H9 (cell line): ENCODE measurements at regions not wholly inside any gene's neighbourhood (a gene's known extent, or its start where the extent isn't known, plus 50 kb on each side); places are given as distances from the start of the nearest gene placed in this dataset.

Experiments
- DNase-seq: peaks from one replicate; pipeline ENCODE4 v3.0.0-alpha.2; 2017
- H2AFZ ChIP-seq: one replicate; pipeline ENCODE4 v1.6.1; 2013; ENCODE audit warnings: mild to moderate bottlenecking, low read length, control low read depth, moderate library complexity
- H2AK5ac ChIP-seq: 2 replicates; pipeline ENCODE4 v1.6.1; 2013; ENCODE audit warnings: low read length, control low read depth, mixed read lengths; ENCODE audit not compliant: insufficient read length
- H2BK120ac ChIP-seq: one replicate; pipeline ENCODE4 v1.6.1; 2013; ENCODE audit warnings: low read depth, mild to moderate bottlenecking, low read length, control low read depth, inconsistent platforms; ENCODE audit not compliant: poor library complexity, severe bottlenecking
- H2BK12ac ChIP-seq: 2 replicates; pipeline ENCODE4 v1.6.1; 2013; ENCODE audit warnings: low read length, control low read depth, mixed read lengths, low read depth; ENCODE audit not compliant: insufficient read length
- H2BK15ac ChIP-seq: 2 replicates; pipeline ENCODE4 v1.6.1; 2013; ENCODE audit warnings: low read depth, low read length, control low read depth
- H2BK20ac ChIP-seq: one replicate; pipeline ENCODE4 v1.6.1; 2013; ENCODE audit warnings: low read depth, mild to moderate bottlenecking, low read length, control low read depth, inconsistent platforms; ENCODE audit not compliant: poor library complexity, severe bottlenecking
- H2BK5ac ChIP-seq: 2 replicates; pipeline ENCODE4 v1.6.1; 2013; ENCODE audit warnings: low read length, control low read depth, mixed read lengths; ENCODE audit not compliant: insufficient read length
- H3K14ac ChIP-seq: 2 replicates; pipeline ENCODE4 v1.6.1; 2013; ENCODE audit warnings: low read length, control low read depth; ENCODE audit not compliant: insufficient read depth
- H3K18ac ChIP-seq: 2 replicates; pipeline ENCODE4 v1.6.1; 2013; ENCODE audit warnings: low read depth, mild to moderate bottlenecking, mixed read lengths, low read length, control low read depth; ENCODE audit not compliant: insufficient read length
- H3K23ac ChIP-seq: 2 replicates; pipeline ENCODE4 v1.6.1; 2013; ENCODE audit warnings: low read length, control low read depth, mixed read lengths, low read depth; ENCODE audit not compliant: insufficient read length
- H3K23me2 ChIP-seq: 2 replicates; pipeline ENCODE4 v1.6.1; 2013; ENCODE audit warnings: low read depth, mild to moderate bottlenecking, mixed read lengths, low read length, control low read depth; ENCODE audit not compliant: insufficient read length, poor library complexity, severe bottlenecking
- H3K27ac ChIP-seq: 2 replicates; pipeline ENCODE4 v1.5.1; 2013; ENCODE audit warnings: low read length, control low read depth, mixed read lengths, low read depth; ENCODE audit not compliant: insufficient read length
- H3K27me3 ChIP-seq: 2 replicates; pipeline ENCODE4 v1.6.1; 2013; ENCODE audit warnings: low read length, control low read depth, inconsistent platforms; ENCODE audit not compliant: insufficient read depth
- H3K4ac ChIP-seq: 2 replicates; pipeline ENCODE4 v1.6.1; 2013; ENCODE audit warnings: low read depth, mild to moderate bottlenecking, control low read depth, inconsistent platforms, low read length, moderate library complexity
- H3K4me1 ChIP-seq: 2 replicates; pipeline ENCODE4 v1.6.1; 2013; ENCODE audit warnings: low read length, control low read depth, inconsistent platforms; ENCODE audit not compliant: insufficient read depth
- H3K4me2 ChIP-seq: 2 replicates; pipeline ENCODE4 v1.6.1; 2013; ENCODE audit warnings: low read length, control low read depth, mixed read lengths; ENCODE audit not compliant: insufficient read length, insufficient read depth
- H3K56ac ChIP-seq: 2 replicates; pipeline ENCODE4 v1.6.1; 2013; ENCODE audit warnings: low read depth, mild to moderate bottlenecking, mixed read lengths, low read length, control low read depth; ENCODE audit not compliant: insufficient read length
- H3K79me1 ChIP-seq: 2 replicates; pipeline ENCODE4 v1.6.1; 2013; ENCODE audit warnings: low read depth, mild to moderate bottlenecking, moderate library complexity, low read length, control low read depth, inconsistent platforms; ENCODE audit not compliant: insufficient read depth, poor library complexity, severe bottlenecking
- H3K79me2 ChIP-seq: 2 replicates; pipeline ENCODE4 v1.6.1; 2013; ENCODE audit warnings: low read length, control low read depth, inconsistent platforms; ENCODE audit not compliant: insufficient read depth
- H3K9ac ChIP-seq: 2 replicates; pipeline ENCODE4 v1.6.1; 2013; ENCODE audit warnings: low read length, control low read depth, mixed read lengths; ENCODE audit not compliant: insufficient read length; ENCODE audit errors: extremely low read depth
- H3K9me3 ChIP-seq: one replicate; pipeline ENCODE4 v1.6.1; 2013; ENCODE audit warnings: low read depth, low read length, inconsistent platforms; ENCODE audit not compliant: control insufficient read depth
- H3T11ph ChIP-seq: one replicate; pipeline ENCODE4 v1.6.1; 2013; ENCODE audit warnings: mild to moderate bottlenecking, low read length, control low read depth, inconsistent platforms
- H4K20me1 ChIP-seq: one replicate; pipeline ENCODE4 v1.6.1; 2013; ENCODE audit not compliant: control insufficient read depth, insufficient read length, insufficient read depth
- H4K5ac ChIP-seq: 2 replicates; pipeline ENCODE4 v1.6.1; 2013; ENCODE audit warnings: low read depth, mild to moderate bottlenecking, mixed read lengths, low read length, control low read depth; ENCODE audit not compliant: insufficient read length
- H4K8ac ChIP-seq: replicated peaks from 2 replicates; pipeline ENCODE4 v1.6.1; 2013; ENCODE audit warnings: low read length, control low read depth, mixed read lengths, low read depth; ENCODE audit not compliant: insufficient read length
- H4K91ac ChIP-seq: 2 replicates; pipeline ENCODE4 v1.6.1; 2013; ENCODE audit warnings: low read depth, mild to moderate bottlenecking, moderate library complexity, mixed read lengths, low read length, control low read depth; ENCODE audit not compliant: insufficient read length
- H3K27ac Mint-ChIP-seq, 3 experiments: 2 replicates in 2 of 3; 3 replicates in 1 of 3; pipeline ENCODE4 v1.8.0; 2020 to 2021; ENCODE audit warnings: mixed read lengths in 3 of 3, mild to moderate bottlenecking in 1 of 3, moderate library complexity in 1 of 3
- H3K27me3 Mint-ChIP-seq: 2 replicates; pipeline ENCODE4 v1.8.0; 2021; ENCODE audit warnings: low read depth, mild to moderate bottlenecking, moderate library complexity, mixed read lengths
- H3K36me3 Mint-ChIP-seq, 3 experiments: 2 replicates in 2 of 3; 3 replicates in 1 of 3; pipeline ENCODE4 v1.8.0; 2020 to 2021; ENCODE audit warnings: low read depth in 3 of 3, mixed read lengths in 3 of 3; ENCODE audit not compliant: insufficient read depth in 1 of 3
- H3K4me1 Mint-ChIP-seq, 2 experiments: 2 replicates each; pipeline ENCODE4 v1.8.0; 2020; ENCODE audit warnings: mixed read lengths in 2 of 2
- H3K4me3 Mint-ChIP-seq, 2 experiments: 2 replicates in 1 of 2; 3 replicates in 1 of 2; pipeline ENCODE4 v1.8.0; 2020 to 2021; ENCODE audit warnings: mild to moderate bottlenecking in 2 of 2, mixed read lengths in 2 of 2, moderate library complexity in 1 of 2
- H3K9me3 Mint-ChIP-seq, 2 experiments: 2 replicates in 1 of 2; 3 replicates in 1 of 2; pipeline ENCODE4 v1.8.0; 2020; ENCODE audit warnings: mild to moderate bottlenecking in 2 of 2, mixed read lengths in 2 of 2, moderate library complexity in 1 of 2
- WGBS: extraction: QIAGEN DNeasy Blood & Tissue Kit; methylation state at CpG from one replicate; pipeline ENCODE4 v1.1.7; 2013; ENCODE audit warnings: missing lambda C conversion rate, low lambda C conversion rate, mixed read lengths; ENCODE audit not compliant: insufficient read length; ENCODE audit errors: extremely low coverage; 5-methylcytosine and 5-hydroxymethylcytosine counted together
- TF ChIP-seq, protein P1 (sequence below): fragments of 200-600 bp; sonication (generic); conservative IDR thresholded peaks from 3 replicates; pipeline ENCODE4 v1.8.0; 2021; ENCODE audit warnings: antibody characterized with exemption, mild to moderate bottlenecking

DNA sequence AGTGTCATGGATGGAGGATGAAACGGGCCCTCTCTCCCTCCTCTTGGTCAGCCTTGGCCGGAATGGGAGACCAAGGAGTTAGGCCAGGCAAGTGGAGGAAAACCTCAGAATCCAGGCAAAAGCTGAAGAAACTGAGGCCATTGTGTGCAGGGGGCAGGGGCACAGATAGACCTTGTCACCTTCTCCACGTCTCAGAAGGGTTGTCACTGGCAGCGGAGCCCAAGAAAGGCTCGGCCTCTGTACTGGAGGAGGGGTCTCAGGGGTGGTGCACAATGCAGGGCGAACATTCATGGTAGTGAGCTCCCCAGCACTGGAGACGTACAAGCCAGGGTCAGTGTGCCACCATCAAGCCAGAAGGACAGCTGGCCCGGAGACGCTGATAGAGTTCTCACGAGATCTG is 139.5 kb downstream of the CPZ start:
- Histone ChIP-seq H2BK5ac (no peak overlapping the region), H3K27me3 (no peaks in the 10 kb centered on the region), H3K9me3 (no peaks in the 10 kb centered on the region), H2AK5ac (no peak overlapping the region), H2BK120ac (no peak overlapping the region), H2BK20ac (no peak overlapping the region), H4K91ac (no peak overlapping the region), H2BK15ac (no peak overlapping the region), H3K79me1 (no peaks in the 10 kb centered on the region), H3T11ph (no peak overlapping the region), H2BK12ac (no peak overlapping the region), H3K4me2 (no peak overlapping the region), H4K8ac (no peak overlapping the region), H3K56ac (no peak overlapping the region), H3K4ac (no peak overlapping the region), H3K14ac (no peak overlapping the region), H4K20me1 (no peaks in the 10 kb centered on the region), H3K79me2 (no peaks in the 10 kb centered on the region), H3K27ac (no peak overlapping the region), H4K5ac (no peak overlapping the region), H3K4me1 (no peaks in the 10 kb centered on the region), H3K9ac (no peak overlapping the region), H3K18ac (no peak overlapping the region), H2AFZ (no peak overlapping the region), H3K23ac (no peak overlapping the region), H3K23me2 (no peaks in the 10 kb centered on the region)
- Mint-ChIP-seq H3K4me3 (no peak overlapping the region), H3K36me3 (peaks cover 0 to 13% (median 2%) of the 10 kb centered on the region in 3 experiments; a peak in 4 of 7 replicates), H3K27ac (no peak overlapping the region), H3K27me3 (no peaks in the 10 kb centered on the region; the same call in none of the 2 replicates), H3K9me3 (peaks cover 18 to 24% of the 10 kb centered on the region in 2 experiments), H3K4me1 (no peaks in the 10 kb centered on the region)
- WGBS = no CpG with 5 or more reads among the region's 10 CpGs
- TF ChIP-seq, protein P1, sequence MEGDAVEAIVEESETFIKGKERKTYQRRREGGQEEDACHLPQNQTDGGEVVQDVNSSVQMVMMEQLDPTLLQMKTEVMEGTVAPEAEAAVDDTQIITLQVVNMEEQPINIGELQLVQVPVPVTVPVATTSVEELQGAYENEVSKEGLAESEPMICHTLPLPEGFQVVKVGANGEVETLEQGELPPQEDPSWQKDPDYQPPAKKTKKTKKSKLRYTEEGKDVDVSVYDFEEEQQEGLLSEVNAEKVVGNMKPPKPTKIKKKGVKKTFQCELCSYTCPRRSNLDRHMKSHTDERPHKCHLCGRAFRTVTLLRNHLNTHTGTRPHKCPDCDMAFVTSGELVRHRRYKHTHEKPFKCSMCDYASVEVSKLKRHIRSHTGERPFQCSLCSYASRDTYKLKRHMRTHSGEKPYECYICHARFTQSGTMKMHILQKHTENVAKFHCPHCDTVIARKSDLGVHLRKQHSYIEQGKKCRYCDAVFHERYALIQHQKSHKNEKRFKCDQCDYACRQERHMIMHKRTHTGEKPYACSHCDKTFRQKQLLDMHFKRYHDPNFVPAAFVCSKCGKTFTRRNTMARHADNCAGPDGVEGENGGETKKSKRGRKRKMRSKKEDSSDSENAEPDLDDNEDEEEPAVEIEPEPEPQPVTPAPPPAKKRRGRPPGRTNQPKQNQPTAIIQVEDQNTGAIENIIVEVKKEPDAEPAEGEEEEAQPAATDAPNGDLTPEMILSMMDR = no peak
- DNase-seq = no peak
